Ectodermal cell (in vitro differentiated cells): ENCODE measurements at regions not wholly inside any gene's neighbourhood (a gene's known extent, or its start where the extent isn't known, plus 50 kb on each side); places are given as distances from the start of the nearest gene placed in this dataset.
"Not testable (repeated sequence)": the region's sequence is repeated elsewhere in the genome, so short reads cannot be mapped to it uniquely, and the experiment has no call there.

ENCODE experiments used
- H3K27ac ChIP-seq: 2 replicates; pipeline ENCODE4 v1.7.0; 2013; ENCODE audit warnings: mild to moderate bottlenecking, low read depth, low read length; ENCODE audit not compliant: insufficient read depth, poor library complexity, severe bottlenecking
- H3K27me3 ChIP-seq: 2 replicates; pipeline ENCODE4 v1.7.0; 2013; ENCODE audit warnings: mild to moderate bottlenecking, low read length; ENCODE audit not compliant: insufficient read depth, control insufficient read depth, poor library complexity, severe bottlenecking
- H3K36me3 ChIP-seq: one replicate; pipeline ENCODE4 v1.7.0; 2013; ENCODE audit warnings: low read length; ENCODE audit not compliant: control insufficient read depth, insufficient read depth
- H3K4me1 ChIP-seq: one replicate; pipeline ENCODE4 v1.7.0; 2013; ENCODE audit warnings: low read length; ENCODE audit not compliant: control insufficient read depth, insufficient read depth
- H3K4me3 ChIP-seq: 2 replicates; pipeline ENCODE4 v1.7.0; 2013; ENCODE audit warnings: low read depth, low read length, control low read depth; ENCODE audit not compliant: insufficient read depth
- H3K9me3 ChIP-seq: 2 replicates; pipeline ENCODE4 v1.7.0; 2013; ENCODE audit warnings: mild to moderate bottlenecking, low read length, moderate library complexity; ENCODE audit not compliant: control insufficient read depth
- WGBS, 2 experiments: methylation state at CpG; one replicate each; pipeline ENCODE4 v1.1.7; 2013; ENCODE audit warnings: missing lambda C conversion rate in 2 of 2; 5-methylcytosine and 5-hydroxymethylcytosine counted together

- H3K4me3 ChIP-seq, H3K4me1 ChIP-seq, H3K27me3 ChIP-seq, H3K36me3 ChIP-seq, H3K27ac ChIP-seq, H3K9me3 ChIP-seq: not testable (repeated sequence)
- 86 to 91% methylated on average over 4 of the region's 4 CpGs for WGBS, 2 experiments
Measured at GRCh38 chr16:13357842-13358241, 456.4 kb downstream of the SHISA9 start.

- Histone ChIP-seq H3K27ac (no peak overlapping the region), H3K4me3 (no peak overlapping the region), H3K9me3 (no peaks in the 10 kb centered on the region), H3K27me3 (no peaks in the 10 kb centered on the region), H3K36me3 (no peaks in the 10 kb centered on the region), H3K4me1 (no peaks in the 10 kb centered on the region)
- WGBS, 2 experiments, result 93 to 97% methylated on average over 3 of the region's 3 CpGs
Measured at GRCh38 chr16:13359835-13360234, 458.4 kb downstream of the SHISA9 start.

GRCh38 chr16:13372421-13372820, 471.0 kb downstream of the SHISA9 start:
- H3K27ac ChIP-seq, result no peak overlapping the region
- no peaks in the 10 kb centered on the region for H3K27me3 ChIP-seq
- WGBS, 2 experiments, result 93 to 95% methylated on average over 3 of the region's 3 CpGs
- H3K36me3 ChIP-seq, result no peaks in the 10 kb centered on the region
- no peaks in the 10 kb centered on the region for H3K9me3 ChIP-seq
- no peaks in the 10 kb centered on the region for H3K4me1 ChIP-seq
- no peak overlapping the region for H3K4me3 ChIP-seq

- WGBS, 2 experiments, result 100% methylated on average over 1 of the region's 1 CpG
- no peak overlapping the region for H3K4me3 ChIP-seq
- no peaks in the 10 kb centered on the region for H3K9me3 ChIP-seq
- H3K4me1 ChIP-seq, result no peaks in the 10 kb centered on the region
- H3K36me3 ChIP-seq, result no peaks in the 10 kb centered on the region
- no peak overlapping the region for H3K27ac ChIP-seq
- no peaks in the 10 kb centered on the region for H3K27me3 ChIP-seq
Measured at GRCh38 chr16:13376174-13376573, 474.8 kb downstream of the SHISA9 start.

- 81 to 83% methylated on average over 3 of the region's 3 CpGs for WGBS, 2 experiments
- Histone ChIP-seq H3K36me3 (no peaks in the 10 kb centered on the region), H3K4me1 (no peaks in the 10 kb centered on the region)
Measured at GRCh38 chr16:13377143-13377542, 475.7 kb downstream of the SHISA9 start.

GRCh38 chr16:13378151-13378550, 476.8 kb downstream of the SHISA9 start:
- WGBS, 2 experiments, result 96 to 97% methylated on average over 2 of the region's 2 CpGs
- no peak overlapping the region for H3K4me3 ChIP-seq
- H3K9me3 ChIP-seq, result no peaks in the 10 kb centered on the region
- no peaks in the 10 kb centered on the region for H3K4me1 ChIP-seq
- H3K27ac ChIP-seq, result no peak overlapping the region
- H3K36me3 ChIP-seq, result no peaks in the 10 kb centered on the region
- no peaks in the 10 kb centered on the region for H3K27me3 ChIP-seq

More at GRCh38 chr16:13377143-13377542, 475.7 kb downstream of the SHISA9 start:
- Histone ChIP-seq H3K27me3 (no peaks in the 10 kb centered on the region), H3K27ac (no peak overlapping the region), H3K9me3 (no peaks in the 10 kb centered on the region), H3K4me3 (no peak overlapping the region)

- WGBS, 2 experiments, result 89 to 90% methylated on average over 3 of the region's 3 CpGs
- H3K36me3 ChIP-seq, result no peaks in the 10 kb centered on the region
- no peak overlapping the region for H3K4me3 ChIP-seq
- H3K4me1 ChIP-seq, result no peaks in the 10 kb centered on the region
- no peaks in the 10 kb centered on the region for H3K27me3 ChIP-seq
- no peak overlapping the region for H3K27ac ChIP-seq
- H3K9me3 ChIP-seq, result no peaks in the 10 kb centered on the region
Measured at GRCh38 chr16:13379266-13379665, 477.9 kb downstream of the SHISA9 start.

GRCh38 chr16:13385156-13386040, 484.0 kb downstream of the SHISA9 start:
- H3K4me3 ChIP-seq, H3K4me1 ChIP-seq, H3K27ac ChIP-seq, H3K27me3 ChIP-seq, H3K9me3 ChIP-seq, H3K36me3 ChIP-seq: not testable (repeated sequence)
- 85% methylated on average over 1 of the region's 1 CpG; no CpG with 5 or more reads in 1 of the 2 experiments for WGBS, 2 experiments

- Histone ChIP-seq H3K4me3 (no peak overlapping the region), H3K27ac (no peak overlapping the region), H3K27me3 (no peaks in the 10 kb centered on the region), H3K36me3 (no peaks in the 10 kb centered on the region), H3K9me3 (peaks cover 5% of the 10 kb centered on the region), H3K4me1 (no peaks in the 10 kb centered on the region)
- WGBS, 2 experiments, result 91 to 92% methylated on average over 7 of the region's 7 CpGs
Measured at GRCh38 chr16:13390093-13390985, 488.9 kb downstream of the SHISA9 start.

GRCh38 chr16:13390986-13391305, 489.5 kb downstream of the SHISA9 start:
- H3K36me3 ChIP-seq, result no peaks in the 10 kb centered on the region
- peaks cover under 1% of the 10 kb centered on the region for H3K9me3 ChIP-seq
- no peaks in the 10 kb centered on the region for H3K27me3 ChIP-seq
- H3K27ac ChIP-seq, result no peak overlapping the region
- no peaks in the 10 kb centered on the region for H3K4me1 ChIP-seq
- no peak overlapping the region for H3K4me3 ChIP-seq
